Hematopoietic multipotent progenitor cell treated with erythropoietin and hydrocortisone succinate and interleukin-3 and kit ligand, for 15 days (in vitro differentiated cells): ENCODE measurements at regions not wholly inside any gene's neighbourhood (a gene's known extent, or its start where the extent isn't known, plus 50 kb on each side); places are given as distances from the start of the nearest gene placed in this dataset.
"Not testable (repeated sequence)": the region's sequence is repeated elsewhere in the genome, so short reads cannot be mapped to it uniquely, and the experiment has no call there.

Experiments used
- DNase-seq: peaks from one replicate; pipeline ENCODE4 v3.0.0-alpha.2; 2015; ENCODE audit warnings: low spot score

- DNase-seq = no peak
Measured at GRCh38 chr6:153412519-153412918, 281.4 kb upstream of the RGS17 start.

GRCh38 chr6:153411070-153411648 lies 280.1 kb upstream of the RGS17 start:
- DNase-seq = no peak

- no peak for DNase-seq
Measured at GRCh38 chr6:153405931-153406330, 274.8 kb upstream of the RGS17 start.

- no peak for DNase-seq
Measured at GRCh38 chr6:153401751-153402150, 270.7 kb upstream of the RGS17 start.

- DNase-seq = no peak
Measured at GRCh38 chr6:153392156-153392555, 261.1 kb upstream of the RGS17 start.

GRCh38 chr6:153373869-153374268 lies 242.8 kb upstream of the RGS17 start:
- no peak for DNase-seq

- DNase-seq = no peak
Measured at GRCh38 chr6:153368131-153368530, 237.0 kb upstream of the RGS17 start.

- DNase-seq = no peak
Measured at GRCh38 chr6:153367021-153367420, 235.9 kb upstream of the RGS17 start.

- DNase-seq = no peak
Measured at GRCh38 chr6:153357391-153357790, 226.3 kb upstream of the RGS17 start.

GRCh38 chr6:153340568-153340967 lies 209.5 kb upstream of the RGS17 start:
- no peak for DNase-seq

GRCh38 chr6:153334121-153334520 lies 203.0 kb upstream of the RGS17 start:
- DNase-seq = no peak

GRCh38 chr6:153331221-153331620 lies 200.1 kb upstream of the RGS17 start:
- DNase-seq = not testable (repeated sequence)

GRCh38 chr6:153328194-153328593 lies 197.1 kb upstream of the RGS17 start:
- no peak for DNase-seq

GRCh38 chr6:153325661-153326060 lies 194.6 kb upstream of the RGS17 start:
- DNase-seq = no peak

GRCh38 chr6:153312634-153313033 lies 181.6 kb upstream of the RGS17 start:
- no peak for DNase-seq

- DNase-seq = no peak
Measured at GRCh38 chr6:153309651-153310050, 178.6 kb upstream of the RGS17 start.

- no peak for DNase-seq
Measured at GRCh38 chr6:153302133-153302532, 171.1 kb upstream of the RGS17 start.

- no peak for DNase-seq
Measured at GRCh38 chr6:153301602-153302001, 170.5 kb upstream of the RGS17 start.

- DNase-seq = not testable (repeated sequence)
Measured at GRCh38 chr6:153282456-153282855, 151.4 kb upstream of the RGS17 start.

- DNase-seq = no peak
Measured at GRCh38 chr6:153275997-153276396, 144.9 kb upstream of the RGS17 start.

GRCh38 chr6:153272201-153272980 lies 141.3 kb upstream of the RGS17 start:
- DNase-seq = no peak

GRCh38 chr6:153263489-153263888 lies 132.4 kb upstream of the RGS17 start:
- DNase-seq = no peak

GRCh38 chr6:153251326-153251725 lies 120.2 kb upstream of the RGS17 start:
- no peak for DNase-seq

GRCh38 chr6:153237670-153238069 lies 106.6 kb upstream of the RGS17 start:
- DNase-seq = no peak
